ENCODE measurements at regions not wholly inside any gene's neighbourhood (a gene's known extent, or its start where the extent isn't known, plus 50 kb on each side); places are given as distances from the start of the nearest gene placed in this dataset.

DNA sequence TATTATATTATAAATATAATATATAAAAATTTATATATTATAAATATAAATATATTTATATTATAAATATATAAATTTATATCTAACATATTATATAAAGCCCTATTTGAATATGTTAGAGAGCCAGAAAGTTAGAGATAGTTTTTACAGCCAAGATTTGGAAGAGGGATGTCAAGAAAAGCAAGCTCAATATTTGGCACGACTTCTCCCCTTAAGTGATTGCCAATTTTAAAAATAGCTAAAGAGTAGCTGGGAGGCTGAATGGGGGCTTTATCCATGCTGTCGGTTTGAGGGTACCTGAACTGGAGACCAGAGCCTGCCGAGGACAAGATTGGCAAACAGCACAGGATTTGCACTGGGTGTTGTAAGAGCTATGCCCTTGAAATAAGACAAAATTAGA, 180.9 kb upstream of the GYPC start:
- H3K4me1 ChIP-seq (ENCODE audit: control insufficient read depth, insufficient read depth, low read length) = no peaks in the 10 kb centered on the region
- no peaks in the 10 kb centered on the region for H3K36me3 ChIP-seq (ENCODE audit: control insufficient read depth, insufficient read depth, low read length)
- no peak overlapping the region for H3K9ac ChIP-seq (ENCODE audit: extremely low read depth, low read length, poor library complexity, severe bottlenecking)
- peaks cover 16% of the 10 kb centered on the region for H3K9me3 Mint-ChIP-seq
- no peaks in the 10 kb centered on the region for H3K4me1 Mint-ChIP-seq
- WGBS, 2 experiments (ENCODE audit: insufficient coverage in 1 of 2, insufficient read length in 1 of 2) = 86 to 87% methylated on average over 3 of the region's 3 CpGs
- H3K27ac ChIP-seq (ENCODE audit: low read depth, low read length) = no peak overlapping the region
- H3K27me3 ChIP-seq (ENCODE audit: control insufficient read depth, insufficient read depth, low read length, poor library complexity, severe bottlenecking) = no peaks in the 10 kb centered on the region
- TF ChIP-seq, protein P1, sequence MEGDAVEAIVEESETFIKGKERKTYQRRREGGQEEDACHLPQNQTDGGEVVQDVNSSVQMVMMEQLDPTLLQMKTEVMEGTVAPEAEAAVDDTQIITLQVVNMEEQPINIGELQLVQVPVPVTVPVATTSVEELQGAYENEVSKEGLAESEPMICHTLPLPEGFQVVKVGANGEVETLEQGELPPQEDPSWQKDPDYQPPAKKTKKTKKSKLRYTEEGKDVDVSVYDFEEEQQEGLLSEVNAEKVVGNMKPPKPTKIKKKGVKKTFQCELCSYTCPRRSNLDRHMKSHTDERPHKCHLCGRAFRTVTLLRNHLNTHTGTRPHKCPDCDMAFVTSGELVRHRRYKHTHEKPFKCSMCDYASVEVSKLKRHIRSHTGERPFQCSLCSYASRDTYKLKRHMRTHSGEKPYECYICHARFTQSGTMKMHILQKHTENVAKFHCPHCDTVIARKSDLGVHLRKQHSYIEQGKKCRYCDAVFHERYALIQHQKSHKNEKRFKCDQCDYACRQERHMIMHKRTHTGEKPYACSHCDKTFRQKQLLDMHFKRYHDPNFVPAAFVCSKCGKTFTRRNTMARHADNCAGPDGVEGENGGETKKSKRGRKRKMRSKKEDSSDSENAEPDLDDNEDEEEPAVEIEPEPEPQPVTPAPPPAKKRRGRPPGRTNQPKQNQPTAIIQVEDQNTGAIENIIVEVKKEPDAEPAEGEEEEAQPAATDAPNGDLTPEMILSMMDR (conservative IDR thresholded peaks at IDR 0.05) = no peak
- no peak overlapping the region for H3K27ac Mint-ChIP-seq
- H3K4me3 ChIP-seq (ENCODE audit: low read length) = no peak overlapping the region
- DNase-seq = no peak
- peaks cover 2% of the 10 kb centered on the region for H3K27me3 Mint-ChIP-seq (ENCODE audit: insufficient read depth)
- no peak overlapping the region for H3K4me3 Mint-ChIP-seq
- no peaks in the 10 kb centered on the region for H3K9me3 ChIP-seq (ENCODE audit: control insufficient read depth, low read length)
- H3K36me3 Mint-ChIP-seq (ENCODE audit: low read depth) = no peaks in the 10 kb centered on the region

DNA sequence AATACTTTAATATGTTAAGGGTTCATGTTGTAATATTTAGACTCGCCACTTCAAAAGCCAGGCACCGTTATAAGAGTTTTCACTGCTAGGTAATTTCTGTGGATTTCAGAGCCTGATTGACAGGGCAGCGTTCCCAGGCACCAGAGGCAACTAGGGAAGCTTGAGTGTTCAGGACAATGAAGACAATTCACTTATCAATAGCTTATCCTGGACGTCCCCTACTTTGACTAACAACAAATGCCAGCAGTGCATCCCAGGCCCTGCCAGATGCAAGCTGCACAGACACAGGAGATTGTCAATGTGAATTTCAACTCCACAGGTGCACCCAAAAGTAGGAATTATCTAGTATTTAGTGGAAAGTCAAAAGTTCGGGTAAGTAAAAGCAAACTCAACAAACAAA, 179.3 kb upstream of the GYPC start:
- Mint-ChIP-seq H3K27me3 (ENCODE audit: insufficient read depth) (peaks cover 2% of the 10 kb centered on the region), H3K36me3 (ENCODE audit: low read depth) (no peaks in the 10 kb centered on the region), H3K4me3 (no peak overlapping the region), H3K9me3 (peaks cover 16% of the 10 kb centered on the region), H3K27ac (no peak overlapping the region), H3K4me1 (no peaks in the 10 kb centered on the region)
- H3K9me3 ChIP-seq (ENCODE audit: control insufficient read depth, low read length) = no peaks in the 10 kb centered on the region
- H3K4me1 ChIP-seq (ENCODE audit: control insufficient read depth, insufficient read depth, low read length) = no peaks in the 10 kb centered on the region
- 70 to 72% methylated on average over 3 to 4 of the region's 5 CpGs for WGBS, 2 experiments (ENCODE audit: insufficient coverage in 1 of 2, insufficient read length in 1 of 2)
- H3K9ac ChIP-seq (ENCODE audit: extremely low read depth, low read length, poor library complexity, severe bottlenecking) = no peak overlapping the region
- no peak for DNase-seq
- no peak overlapping the region for H3K4me3 ChIP-seq (ENCODE audit: low read length)
- H3K27ac ChIP-seq (ENCODE audit: low read depth, low read length) = no peak overlapping the region
- no peaks in the 10 kb centered on the region for H3K27me3 ChIP-seq (ENCODE audit: control insufficient read depth, insufficient read depth, low read length, poor library complexity, severe bottlenecking)
- TF ChIP-seq, protein P1 (conservative IDR thresholded peaks at IDR 0.05) = no peak
- H3K36me3 ChIP-seq (ENCODE audit: control insufficient read depth, insufficient read depth, low read length) = no peaks in the 10 kb centered on the region

DNA sequence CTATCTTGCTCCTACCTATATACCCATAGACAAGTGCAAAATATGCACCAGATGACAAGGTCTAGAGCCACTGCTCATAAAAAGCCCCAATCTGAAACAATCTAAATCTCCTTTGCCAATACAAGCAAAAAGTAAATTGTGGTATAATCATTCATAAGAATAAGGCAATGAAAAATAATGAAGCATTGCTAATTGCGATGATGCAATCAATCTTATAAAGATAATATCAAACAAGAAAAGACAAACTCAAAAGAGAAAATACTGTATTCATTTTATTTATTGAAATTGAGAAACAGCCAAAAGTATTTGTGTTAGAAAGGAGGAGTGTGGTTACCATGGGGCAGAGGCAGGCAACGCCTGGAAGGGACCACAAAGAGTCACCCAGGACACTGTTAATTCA, 175.9 kb upstream of the GYPC start:
- no peak overlapping the region for H3K9ac ChIP-seq (ENCODE audit: extremely low read depth, low read length, poor library complexity, severe bottlenecking)
- H3K27me3 Mint-ChIP-seq (ENCODE audit: insufficient read depth) = no peaks in the 10 kb centered on the region

More for the DNA sequence above, 175.9 kb upstream of the GYPC start:
- no peak overlapping the region for H3K4me3 Mint-ChIP-seq
- H3K9me3 Mint-ChIP-seq = peaks cover 16% of the 10 kb centered on the region
- H3K4me1 Mint-ChIP-seq = no peaks in the 10 kb centered on the region
- H3K4me3 ChIP-seq (ENCODE audit: low read length) = no peak overlapping the region
- no peaks in the 10 kb centered on the region for H3K4me1 ChIP-seq (ENCODE audit: control insufficient read depth, insufficient read depth, low read length)
- H3K36me3 Mint-ChIP-seq (ENCODE audit: low read depth) = no peaks in the 10 kb centered on the region
- no peaks in the 10 kb centered on the region for H3K9me3 ChIP-seq (ENCODE audit: control insufficient read depth, low read length)
- no CpG with 5 or more reads among the region's 2 CpGs for WGBS, 2 experiments (ENCODE audit: insufficient coverage in 1 of 2, insufficient read length in 1 of 2)
- H3K27ac ChIP-seq (ENCODE audit: low read depth, low read length) = no peak overlapping the region
- H3K27me3 ChIP-seq (ENCODE audit: control insufficient read depth, insufficient read depth, low read length, poor library complexity, severe bottlenecking) = no peaks in the 10 kb centered on the region
- no peaks in the 10 kb centered on the region for H3K36me3 ChIP-seq (ENCODE audit: control insufficient read depth, insufficient read depth, low read length)
- no peak for DNase-seq
- H3K27ac Mint-ChIP-seq = no peak overlapping the region
- TF ChIP-seq, protein P1 (conservative IDR thresholded peaks at IDR 0.05) = no peak
